ENCODE measurements at regions not wholly inside any gene's neighbourhood (a gene's known extent, or its start where the extent isn't known, plus 50 kb on each side); places are given as distances from the start of the nearest gene placed in this dataset.
A peak's percentile ranks its signal among the peaks of the same experiment; 100 is the strongest.

DNA sequence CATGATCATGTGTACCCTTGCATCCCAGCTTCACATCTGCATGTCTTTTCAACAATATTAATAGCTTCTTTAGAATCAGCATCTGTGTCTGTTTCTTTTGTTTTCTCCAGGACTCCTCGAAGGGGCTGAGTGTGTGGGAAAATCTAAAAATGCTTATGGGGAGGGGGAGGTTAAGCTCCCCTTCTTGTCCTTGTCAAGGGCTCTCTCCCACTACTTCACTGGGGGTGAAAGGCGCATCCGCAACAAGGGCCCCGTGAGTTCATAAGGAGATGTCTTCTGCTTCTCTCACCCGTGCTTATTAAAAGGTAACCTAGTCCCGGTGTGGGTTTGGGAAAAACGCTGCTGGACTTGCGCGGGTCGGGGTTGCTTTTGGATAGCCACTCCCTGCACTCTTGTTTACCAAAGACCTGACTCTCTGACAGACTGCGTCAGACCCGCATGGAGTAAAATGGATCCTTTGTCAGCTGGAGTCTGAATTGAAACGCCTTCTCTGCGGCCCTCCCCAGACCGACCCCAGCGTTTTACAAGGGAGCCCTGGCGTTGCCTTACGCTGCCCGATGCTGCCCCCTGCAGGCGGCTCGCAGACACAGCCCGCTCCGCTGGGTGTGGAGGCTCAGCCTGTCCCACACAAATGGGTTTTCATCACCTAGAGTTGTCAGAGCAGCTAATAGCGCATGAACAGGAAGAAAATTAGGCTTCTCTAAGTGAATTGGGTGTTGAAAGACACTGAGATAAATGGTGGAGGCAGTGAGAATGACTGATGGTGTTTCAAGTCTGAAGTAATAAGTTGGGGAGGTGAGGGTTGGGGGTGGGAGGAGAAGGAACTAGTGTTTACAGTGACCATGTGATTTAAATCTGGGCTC lies 53.8 kb downstream of the IER5 start:
- Histone ChIP-seq H4K20me1 (ENCODE audit: insufficient read depth, low read length) (no peaks in the 10 kb centered on the region), H3K4me3 (ENCODE audit: low read length) (no peak overlapping the region), H3K27me3 (replicated peaks; ENCODE audit: insufficient read depth, low read length) (no peaks in the 10 kb centered on the region; the same call in 1 of the 2 replicates), H3F3A (ENCODE audit: insufficient read depth, low read length) (no peaks in the 10 kb centered on the region), H3K9me2 (replicated peaks; ENCODE audit: insufficient read depth, low read length) (no peaks in the 10 kb centered on the region), H2AFZ (ENCODE audit: low read length) (no peak overlapping the region), H3K4me1 (ENCODE audit: low read length) (peaks cover 13% of the 10 kb centered on the region), H3K9me3 (replicated peaks; ENCODE audit: insufficient read depth, low read length) (no peaks in the 10 kb centered on the region), H3K9ac (ENCODE audit: low read length) (no peak overlapping the region), H3K36me3 (replicated peaks; ENCODE audit: insufficient read depth, low read length) (no peaks in the 10 kb centered on the region), H3K79me2 (ENCODE audit: low read length) (no peaks in the 10 kb centered on the region), H3K27ac (ENCODE audit: low read length) (no peak overlapping the region), H3K4me2 (ENCODE audit: low read depth, low read length) (peak overlapping the region; percentile 3; the same call in 1 of the 2 replicates)
- peak; percentile 85 for DNase-seq
- TF ChIP-seq, protein P1, sequence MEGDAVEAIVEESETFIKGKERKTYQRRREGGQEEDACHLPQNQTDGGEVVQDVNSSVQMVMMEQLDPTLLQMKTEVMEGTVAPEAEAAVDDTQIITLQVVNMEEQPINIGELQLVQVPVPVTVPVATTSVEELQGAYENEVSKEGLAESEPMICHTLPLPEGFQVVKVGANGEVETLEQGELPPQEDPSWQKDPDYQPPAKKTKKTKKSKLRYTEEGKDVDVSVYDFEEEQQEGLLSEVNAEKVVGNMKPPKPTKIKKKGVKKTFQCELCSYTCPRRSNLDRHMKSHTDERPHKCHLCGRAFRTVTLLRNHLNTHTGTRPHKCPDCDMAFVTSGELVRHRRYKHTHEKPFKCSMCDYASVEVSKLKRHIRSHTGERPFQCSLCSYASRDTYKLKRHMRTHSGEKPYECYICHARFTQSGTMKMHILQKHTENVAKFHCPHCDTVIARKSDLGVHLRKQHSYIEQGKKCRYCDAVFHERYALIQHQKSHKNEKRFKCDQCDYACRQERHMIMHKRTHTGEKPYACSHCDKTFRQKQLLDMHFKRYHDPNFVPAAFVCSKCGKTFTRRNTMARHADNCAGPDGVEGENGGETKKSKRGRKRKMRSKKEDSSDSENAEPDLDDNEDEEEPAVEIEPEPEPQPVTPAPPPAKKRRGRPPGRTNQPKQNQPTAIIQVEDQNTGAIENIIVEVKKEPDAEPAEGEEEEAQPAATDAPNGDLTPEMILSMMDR (IDR thresholded peaks at IDR 0.05; ENCODE audit: low read length), result peak; percentile 99
- no peak for TF ChIP-seq EZH2 (optimal IDR thresholded peaks at IDR 0.05; ENCODE audit: low read depth, low read length)

DNA sequence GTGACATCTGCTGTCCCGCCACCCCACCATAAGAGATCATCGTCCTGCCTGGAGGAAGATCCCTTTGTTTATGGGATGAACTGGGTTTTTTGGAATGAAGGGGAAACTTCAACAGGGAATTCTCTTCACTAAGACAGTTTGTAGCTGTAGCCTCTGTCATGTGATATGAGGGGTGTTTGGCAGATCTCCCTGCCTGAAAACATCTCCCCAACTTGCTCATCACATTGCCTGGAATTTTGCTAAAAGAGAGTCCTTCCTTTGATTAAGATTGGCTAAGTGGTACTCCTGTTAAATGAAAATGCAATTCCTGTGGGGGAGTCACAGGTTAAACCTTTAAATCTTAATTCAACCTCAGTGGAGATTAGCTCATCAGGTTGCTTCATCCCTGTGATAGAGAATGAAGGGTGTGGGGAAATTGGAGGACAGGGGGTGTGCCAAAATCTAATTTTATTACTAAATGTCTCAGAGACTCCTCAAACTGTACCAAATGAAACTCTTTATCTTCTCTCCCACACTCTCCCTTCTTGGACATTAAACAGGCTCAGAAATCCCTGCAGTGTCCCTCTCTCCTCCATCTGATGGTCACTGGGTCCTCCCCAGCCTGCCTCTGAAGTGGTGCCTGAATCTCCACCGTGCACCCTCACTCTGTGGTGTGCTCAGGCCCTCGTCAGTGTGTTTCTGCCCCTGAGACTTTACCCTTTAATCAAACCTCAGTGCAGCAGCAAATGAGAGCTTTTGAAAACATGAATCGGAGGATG lies 54.8 kb downstream of the IER5 start:
- Histone ChIP-seq H3K9ac (ENCODE audit: low read length) (no peak overlapping the region), H3K4me1 (ENCODE audit: low read length) (peaks cover 13% of the 10 kb centered on the region), H3K36me3 (replicated peaks; ENCODE audit: insufficient read depth, low read length) (no peaks in the 10 kb centered on the region), H3K4me3 (ENCODE audit: low read length) (no peak overlapping the region), H4K20me1 (ENCODE audit: insufficient read depth, low read length) (no peaks in the 10 kb centered on the region), H3K9me3 (replicated peaks; ENCODE audit: insufficient read depth, low read length) (no peaks in the 10 kb centered on the region), H3K27ac (ENCODE audit: low read length) (no peak overlapping the region), H2AFZ (ENCODE audit: low read length) (no peak overlapping the region), H3F3A (ENCODE audit: insufficient read depth, low read length) (no peaks in the 10 kb centered on the region), H3K4me2 (ENCODE audit: low read depth, low read length) (no peak overlapping the region), H3K79me2 (ENCODE audit: low read length) (no peaks in the 10 kb centered on the region), H3K27me3 (replicated peaks; ENCODE audit: insufficient read depth, low read length) (no peaks in the 10 kb centered on the region; the same call in 1 of the 2 replicates), H3K9me2 (replicated peaks; ENCODE audit: insufficient read depth, low read length) (no peaks in the 10 kb centered on the region)
- DNase-seq, result no peak
- TF ChIP-seq EZH2phosphoT487 (IDR thresholded peaks at IDR 0.05; ENCODE audit: low read length) (no peak), EZH2 (optimal IDR thresholded peaks at IDR 0.05; ENCODE audit: low read depth, low read length) (no peak)
- TF ChIP-seq, protein P1 (IDR thresholded peaks at IDR 0.05; ENCODE audit: low read length), result no peak

DNA sequence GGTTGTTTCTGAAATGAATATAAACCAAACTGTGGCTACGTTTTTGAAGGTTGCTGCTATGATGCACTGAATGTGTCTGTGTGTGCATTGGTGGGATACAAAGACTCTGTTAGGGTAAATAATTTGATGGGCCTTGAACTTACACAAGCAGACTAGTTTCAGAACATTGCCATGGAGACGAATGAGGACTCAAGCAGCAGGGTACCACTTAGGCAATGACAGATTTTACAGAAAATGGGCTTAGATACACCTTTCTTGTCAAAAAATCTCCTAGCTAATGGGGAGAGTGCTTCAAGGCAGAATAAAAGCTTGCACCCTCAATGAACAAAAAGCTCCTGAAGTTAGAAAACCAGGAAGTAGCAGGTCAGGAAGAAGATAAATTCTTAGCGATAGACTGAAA lies 55.7 kb downstream of the IER5 start:
- no peaks in the 10 kb centered on the region for H3K9me3 ChIP-seq (replicated peaks; ENCODE audit: insufficient read depth, low read length)
- no peaks in the 10 kb centered on the region for H3K79me2 ChIP-seq (ENCODE audit: low read length)
- TF ChIP-seq, protein P1 (IDR thresholded peaks at IDR 0.05; ENCODE audit: low read length), result no peak
- TF ChIP-seq EZH2phosphoT487 (IDR thresholded peaks at IDR 0.05; ENCODE audit: low read length) (no peak), EZH2 (optimal IDR thresholded peaks at IDR 0.05; ENCODE audit: low read depth, low read length) (no peak)
- H3K4me3 ChIP-seq (ENCODE audit: low read length), result no peak overlapping the region
- no peaks in the 10 kb centered on the region; the same call in 1 of the 2 replicates for H3K27me3 ChIP-seq (replicated peaks; ENCODE audit: insufficient read depth, low read length)
- H3K9ac ChIP-seq (ENCODE audit: low read length), result no peak overlapping the region
- no peak for DNase-seq
- H3F3A ChIP-seq (ENCODE audit: insufficient read depth, low read length), result peaks cover 4% of the 10 kb centered on the region
- no peak overlapping the region for H3K4me2 ChIP-seq (ENCODE audit: low read depth, low read length)
- H3K4me1 ChIP-seq (ENCODE audit: low read length), result peaks cover 22% of the 10 kb centered on the region
- H3K9me2 ChIP-seq (replicated peaks; ENCODE audit: insufficient read depth, low read length), result no peaks in the 10 kb centered on the region
- no peak overlapping the region for H3K27ac ChIP-seq (ENCODE audit: low read length)
- H4K20me1 ChIP-seq (ENCODE audit: insufficient read depth, low read length), result no peaks in the 10 kb centered on the region
- no peaks in the 10 kb centered on the region for H3K36me3 ChIP-seq (replicated peaks; ENCODE audit: insufficient read depth, low read length)
- no peak overlapping the region for H2AFZ ChIP-seq (ENCODE audit: low read length)

Data from MM.1S (cell line).